Caco-2 (cell line): ENCODE measurements at regions not wholly inside any gene's neighbourhood (a gene's known extent, or its start where the extent isn't known, plus 50 kb on each side); places are given as distances from the start of the nearest gene placed in this dataset.

Experiments used
- BruUV-seq: library from RNA; stranded (reverse); fragments of 400-500 nt; replicated peaks from 2 replicates; lab custom pipeline; 2021; lab: Mats Ljungman, UMichigan
- CTCF ChIA-PET: fragments of 300-600 bp; sonication (Branson Sonifier 250); formaldehyde crosslinking; loops from one replicate; lab custom pipeline; 2022; ENCODE audit warnings: antibody characterized with exemption; lab: Charles Lee
- POLR2A ChIA-PET: fragments of 300-600 bp; sonication (Branson Sonifier 250); formaldehyde crosslinking; loops from one replicate; lab custom pipeline; 2022; ENCODE audit warnings: antibody characterized with exemption; lab: Charles Lee
- DNase-seq, 2 experiments: peaks; one replicate each; pipeline versions ENCODE4 v3.0.0 to v3.0.0-alpha.2; 2020 to 2022
- H3K27me3 ChIP-seq: replicated peaks from 2 replicates; pipeline ENCODE4 v1.6.0; 2011; ENCODE audit warnings: low read length; ENCODE audit not compliant: control insufficient read depth, insufficient read depth
- H3K36me3 ChIP-seq: 2 replicates; pipeline ENCODE4 v1.5.1; 2011; ENCODE audit warnings: low read length; ENCODE audit not compliant: control insufficient read depth, insufficient read depth
- H3K4me1 ChIP-seq: fragments of 250-450 bp; sonication (Bioruptor Pico); 2 replicates; pipeline ENCODE4 v1.5.1; 2020; ENCODE audit warnings: mild to moderate bottlenecking
- H3K4me3 ChIP-seq: 2 replicates; pipeline ENCODE4 v1.5.1; 2011; ENCODE audit warnings: low read depth, mild to moderate bottlenecking, control low read depth, low read length
- H3K9me3 ChIP-seq: fragments of 250-450 bp; sonication (Bioruptor Pico); 2 replicates; pipeline ENCODE4 v1.5.1; 2020; ENCODE audit warnings: mild to moderate bottlenecking, moderate library complexity
- H3K27ac Mint-ChIP-seq: one replicate; pipeline ENCODE4 v1.8.0; 2022; ENCODE audit warnings: mixed read lengths; ENCODE audit not compliant: unreplicated experiment
- H3K27me3 Mint-ChIP-seq: one replicate; pipeline ENCODE4 v1.8.0; 2022; ENCODE audit warnings: mixed read lengths; ENCODE audit not compliant: insufficient read depth, unreplicated experiment
- H3K36me3 Mint-ChIP-seq: one replicate; pipeline ENCODE4 v1.8.0; 2022; ENCODE audit warnings: mild to moderate bottlenecking, mixed read lengths; ENCODE audit not compliant: insufficient read depth, unreplicated experiment
- H3K4me1 Mint-ChIP-seq: one replicate; pipeline ENCODE4 v1.8.0; 2022; ENCODE audit warnings: low read depth, mixed read lengths; ENCODE audit not compliant: unreplicated experiment
- H3K4me3 Mint-ChIP-seq: one replicate; pipeline ENCODE4 v1.8.0; 2022; ENCODE audit warnings: mild to moderate bottlenecking, moderate library complexity, mixed read lengths; ENCODE audit not compliant: unreplicated experiment
- H3K9me3 Mint-ChIP-seq: one replicate; pipeline ENCODE4 v1.8.0; 2022; ENCODE audit warnings: mixed read lengths; ENCODE audit not compliant: unreplicated experiment
- intact Hi-C: fragments of 100-400 bp; cut with micrococcal nuclease; formaldehyde crosslinking; loops from one replicate; pipeline ENCODE4 v1.10.0; 2022; ENCODE audit not compliant: unreplicated experiment
- TF ChIP-seq, protein P1 (sequence below), 2 experiments: fragments of 200-600 bp in 1 of 2; IDR thresholded peaks; 1 replicate in 1 of 2; 2 replicates in 1 of 2; pipeline versions ENCODE4 v1.5.1 to v1.8.0; 2011 to 2022; ENCODE audit warnings: antibody characterized with exemption in 1 of 2, control low read depth in 1 of 2, inconsistent platforms in 1 of 2, low read depth in 1 of 2, low read length in 1 of 2, mild to moderate bottlenecking in 1 of 2, moderate library complexity in 1 of 2; ENCODE audit not compliant: insufficient read depth in 1 of 2, severe bottlenecking in 1 of 2, unreplicated experiment in 1 of 2

DNA sequence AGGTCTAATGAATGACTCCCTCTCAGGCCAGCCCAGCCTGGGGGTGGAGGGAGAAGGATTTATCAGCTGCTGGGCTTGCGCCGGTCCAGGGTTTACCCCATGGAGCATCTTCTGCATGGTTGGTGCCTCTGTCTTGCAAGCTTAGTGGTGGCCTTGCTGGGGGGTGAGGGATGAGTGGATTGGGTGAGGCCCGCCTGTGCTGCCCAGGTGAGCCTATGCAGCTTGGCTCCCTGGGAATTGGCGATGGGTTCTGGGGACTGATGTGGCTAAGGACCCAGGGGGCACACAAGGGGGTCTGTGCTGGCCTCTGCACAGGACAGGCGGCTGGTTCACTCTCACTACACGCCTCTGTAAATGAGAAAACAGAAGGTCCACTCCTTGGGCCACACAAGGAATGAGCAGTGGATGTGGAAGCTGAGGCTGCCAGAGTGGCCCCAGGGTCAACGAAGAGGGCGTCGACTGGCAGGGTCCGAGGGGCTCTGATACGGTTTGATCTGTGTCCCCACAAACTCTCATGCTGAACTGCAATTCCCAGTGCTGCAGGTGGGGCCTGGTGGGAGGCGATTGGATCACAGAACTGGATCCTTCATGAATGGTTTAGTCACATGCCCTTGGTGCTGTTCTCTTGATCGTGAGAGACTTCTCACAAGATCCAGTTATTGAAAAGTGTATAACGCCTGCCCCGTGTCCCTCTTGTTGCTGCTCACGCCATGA lies 151.6 kb upstream of the HDAC4 start:
- Mint-ChIP-seq H3K9me3 (peaks cover 8% of the 10 kb centered on the region), H3K27me3 (peaks cover 8% of the 10 kb centered on the region), H3K4me1 (no peaks in the 10 kb centered on the region), H3K4me3 (no peak overlapping the region), H3K36me3 (no peaks in the 10 kb centered on the region), H3K27ac (no peak overlapping the region)
- POLR2A ChIA-PET: no interaction called here
- Histone ChIP-seq H3K36me3 (no peaks in the 10 kb centered on the region), H3K4me3 (no peak overlapping the region), H3K4me1 (no peaks in the 10 kb centered on the region), H3K9me3 (no peaks in the 10 kb centered on the region), H3K27me3 (no peaks in the 10 kb centered on the region)
- intact Hi-C loops: no loop called here
- CTCF ChIA-PET: no interaction called here
- TF ChIP-seq, protein P1, sequence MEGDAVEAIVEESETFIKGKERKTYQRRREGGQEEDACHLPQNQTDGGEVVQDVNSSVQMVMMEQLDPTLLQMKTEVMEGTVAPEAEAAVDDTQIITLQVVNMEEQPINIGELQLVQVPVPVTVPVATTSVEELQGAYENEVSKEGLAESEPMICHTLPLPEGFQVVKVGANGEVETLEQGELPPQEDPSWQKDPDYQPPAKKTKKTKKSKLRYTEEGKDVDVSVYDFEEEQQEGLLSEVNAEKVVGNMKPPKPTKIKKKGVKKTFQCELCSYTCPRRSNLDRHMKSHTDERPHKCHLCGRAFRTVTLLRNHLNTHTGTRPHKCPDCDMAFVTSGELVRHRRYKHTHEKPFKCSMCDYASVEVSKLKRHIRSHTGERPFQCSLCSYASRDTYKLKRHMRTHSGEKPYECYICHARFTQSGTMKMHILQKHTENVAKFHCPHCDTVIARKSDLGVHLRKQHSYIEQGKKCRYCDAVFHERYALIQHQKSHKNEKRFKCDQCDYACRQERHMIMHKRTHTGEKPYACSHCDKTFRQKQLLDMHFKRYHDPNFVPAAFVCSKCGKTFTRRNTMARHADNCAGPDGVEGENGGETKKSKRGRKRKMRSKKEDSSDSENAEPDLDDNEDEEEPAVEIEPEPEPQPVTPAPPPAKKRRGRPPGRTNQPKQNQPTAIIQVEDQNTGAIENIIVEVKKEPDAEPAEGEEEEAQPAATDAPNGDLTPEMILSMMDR (IDR thresholded peaks at IDR 0.05; ENCODE audit: insufficient read depth in 1 of 2, low read depth in 1 of 2, low read length in 1 of 2, severe bottlenecking in 1 of 2, unreplicated experiment in 1 of 2): no peak
- DNase-seq: no peak
- BruUV-seq: no TSS peak

DNA sequence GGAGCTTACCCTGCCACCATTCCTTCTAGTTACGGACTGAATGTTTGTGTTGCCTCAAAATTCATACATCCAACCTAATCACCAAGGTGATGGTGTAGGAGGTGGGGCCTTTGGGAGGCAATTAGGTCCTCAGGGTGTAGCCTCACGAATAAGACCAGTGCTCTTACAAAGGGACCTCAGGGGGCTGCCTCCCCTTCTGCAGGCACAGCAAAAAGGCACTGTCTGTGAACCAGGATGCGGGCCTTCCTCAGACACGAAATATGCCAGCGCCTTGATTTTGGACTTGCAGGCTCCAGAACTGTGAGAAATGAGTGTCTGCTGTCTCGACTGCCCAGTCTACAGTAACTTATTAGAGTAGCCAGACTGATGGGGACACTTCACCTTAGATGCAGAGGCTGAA lies 150.4 kb upstream of the HDAC4 start:
- TF ChIP-seq, protein P1 (IDR thresholded peaks at IDR 0.05; ENCODE audit: insufficient read depth in 1 of 2, low read depth in 1 of 2, low read length in 1 of 2, severe bottlenecking in 1 of 2, unreplicated experiment in 1 of 2): no peak
- no peak overlapping the region for H3K4me3 Mint-ChIP-seq
- no peaks in the 10 kb centered on the region for H3K4me1 ChIP-seq
- H3K4me3 ChIP-seq: no peak overlapping the region
- no TSS peak for BruUV-seq
- ChIA-PET POLR2A (no interaction called here), CTCF (no interaction called here)
- H3K9me3 ChIP-seq: no peaks in the 10 kb centered on the region
- H3K4me1 Mint-ChIP-seq: no peaks in the 10 kb centered on the region
- peaks cover 8% of the 10 kb centered on the region for H3K9me3 Mint-ChIP-seq
- DNase-seq: no peak
- no peaks in the 10 kb centered on the region for H3K36me3 Mint-ChIP-seq
- intact Hi-C loops: no loop called here
- no peaks in the 10 kb centered on the region for H3K27me3 ChIP-seq
- H3K27ac Mint-ChIP-seq: no peak overlapping the region
- no peaks in the 10 kb centered on the region for H3K36me3 ChIP-seq
- peaks cover 8% of the 10 kb centered on the region for H3K27me3 Mint-ChIP-seq

DNA sequence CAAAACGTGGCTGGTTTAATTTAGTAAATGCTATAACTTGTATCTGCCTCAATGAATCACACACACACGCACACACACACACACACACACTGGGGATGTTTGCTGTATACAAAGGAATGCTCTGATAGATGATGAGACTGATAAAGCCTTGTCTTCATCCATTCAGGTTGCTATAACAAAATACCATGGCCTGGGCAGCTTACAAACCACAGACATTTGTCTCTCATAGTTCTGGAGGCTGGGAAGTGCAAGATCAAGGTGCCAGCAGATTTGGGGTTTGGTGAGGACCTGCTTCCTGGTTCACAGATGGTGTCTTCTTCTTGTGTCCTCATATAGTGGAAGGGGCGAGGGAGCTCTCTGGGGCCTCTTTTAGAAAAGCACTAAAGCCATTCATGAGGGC lies 149.5 kb upstream of the HDAC4 start:
- Mint-ChIP-seq H3K27ac (no peak overlapping the region), H3K4me3 (no peak overlapping the region), H3K27me3 (peaks cover 11% of the 10 kb centered on the region), H3K4me1 (no peaks in the 10 kb centered on the region), H3K9me3 (peaks cover 8% of the 10 kb centered on the region), H3K36me3 (no peaks in the 10 kb centered on the region)
- no peak for DNase-seq
- H3K36me3 ChIP-seq: no peaks in the 10 kb centered on the region
- H3K4me1 ChIP-seq: no peaks in the 10 kb centered on the region
- ChIA-PET POLR2A (no interaction called here), CTCF (no interaction called here)
- H3K4me3 ChIP-seq: no peak overlapping the region
- BruUV-seq: no TSS peak
- H3K27me3 ChIP-seq: no peaks in the 10 kb centered on the region
- TF ChIP-seq, protein P1 (IDR thresholded peaks at IDR 0.05; ENCODE audit: insufficient read depth in 1 of 2, low read depth in 1 of 2, low read length in 1 of 2, severe bottlenecking in 1 of 2, unreplicated experiment in 1 of 2): no peak
- intact Hi-C loops: no loop called here
- H3K9me3 ChIP-seq: no peaks in the 10 kb centered on the region
